GM12878 (cell line): ENCODE measurements at regions not wholly inside any gene's neighbourhood (a gene's known extent, or its start where the extent isn't known, plus 50 kb on each side); places are given as distances from the start of the nearest gene placed in this dataset.

Experiments
- ATAC-seq: fragments of 200-7000 bp; cut with Tn5 transposase; 3 replicates; pipeline ENCODE4 v1.9.1; 2020; ENCODE audit warnings: mild to moderate bottlenecking, moderate library complexity
- BruUV-seq: library from RNA; stranded (reverse); fragments of 400-500 nt; replicated peaks from 2 replicates; lab custom pipeline; 2021; lab: Mats Ljungman, UMichigan
- CTCF ChIA-PET: fragments of 300-600 bp; sonication (Branson Sonifier 250); formaldehyde crosslinking; extraction: SDS; loops from one replicate; lab custom pipeline; 2021; ENCODE audit warnings: inconsistent platforms; lab: Yijun Ruan, JAX
- POLR2A ChIA-PET: fragments of 350-600 bp; formaldehyde crosslinking; extraction: SDS; loops from one replicate; lab custom pipeline; 2021; ENCODE audit warnings: inconsistent platforms; lab: Charles Lee
- RAD21 ChIA-PET: fragments of 300-600 bp; sonication (Branson Sonifier 250); formaldehyde crosslinking; loops from one replicate; lab custom pipeline; 2023; ENCODE audit warnings: antibody characterized with exemption; ENCODE audit not compliant: unreplicated experiment; lab: Charles Lee
- SMC1A ChIA-PET: fragments of 300-600 bp; sonication (Branson Sonifier 250); formaldehyde crosslinking; loops from one replicate; lab custom pipeline; 2023; ENCODE audit not compliant: unreplicated experiment, uncharacterized antibody; lab: Charles Lee
- DNase-seq: peaks from one replicate; pipeline ENCODE4 v3.0.0-alpha.2; 2011; ENCODE audit warnings: low read depth, low spot score
- FAIRE-seq: peaks from 3 replicates; lab custom pipeline; 2011; peaks lifted over from hg19 to GRCh38; lab: Jason Lieb, UNC
- H2AFZ ChIP-seq: 2 replicates; pipeline ENCODE4 v1.6.0; 2011; ENCODE audit warnings: low read depth, low read length, control low read depth; ENCODE audit not compliant: control insufficient read depth
- H3K27ac ChIP-seq: 2 replicates; pipeline ENCODE4 v1.5.1; 2011; ENCODE audit warnings: control low read depth; ENCODE audit not compliant: control insufficient read depth, insufficient read depth
- H3K27me3 ChIP-seq, 2 experiments: replicated peaks in 1 of 2; 2 replicates each; pipeline versions ENCODE4 v1.6.0 to v1.6.1; 2011; ENCODE audit warnings: low read length in 1 of 2; ENCODE audit not compliant: control insufficient read depth in 2 of 2, insufficient read depth in 2 of 2
- H3K36me3 ChIP-seq, 2 experiments: 2 replicates each; pipeline ENCODE4 v1.5.1; 2011; ENCODE audit warnings: low read length in 1 of 2; ENCODE audit not compliant: control insufficient read depth in 2 of 2, insufficient read depth in 2 of 2
- H3K4me1 ChIP-seq: 2 replicates; pipeline ENCODE4 v1.6.1; 2011; ENCODE audit warnings: mild to moderate bottlenecking, low read length, moderate library complexity, mixed read lengths; ENCODE audit not compliant: control insufficient read depth, insufficient read depth
- H3K4me2 ChIP-seq: 2 replicates; pipeline ENCODE4 v1.6.0; 2011; ENCODE audit warnings: control low read depth; ENCODE audit not compliant: control insufficient read depth, insufficient read depth
- H3K4me3 ChIP-seq: fragments of 200-600 bp; sonication (generic); 2 replicates; pipeline ENCODE4 v1.5.1; 2016
- H3K79me2 ChIP-seq: 2 replicates; pipeline ENCODE4 v1.6.0; 2011; ENCODE audit warnings: low read length; ENCODE audit not compliant: control insufficient read depth, insufficient read depth
- H3K9ac ChIP-seq: 2 replicates; pipeline ENCODE4 v1.8.0; 2011; ENCODE audit warnings: low read length, control low read depth, mixed read lengths; ENCODE audit not compliant: control insufficient read depth, insufficient read depth
- H3K9me3 ChIP-seq: replicated peaks from 3 replicates; pipeline ENCODE4 v1.5.1; 2011; ENCODE audit warnings: mild to moderate bottlenecking, low read length; ENCODE audit not compliant: control insufficient read depth, insufficient read depth
- H4K20me1 ChIP-seq: 2 replicates; pipeline ENCODE4 v1.6.0; 2011; ENCODE audit not compliant: control insufficient read depth, insufficient read depth
- CHD4 ChIP-seq: fragments of 200-600 bp; sonication (generic); IDR thresholded peaks from 2 replicates; pipeline ENCODE4 v1.6.1; 2016; ENCODE audit warnings: mild to moderate bottlenecking
- EP300 ChIP-seq, 2 experiments: fragments of 150-350 bp in 1 of 2; IDR thresholded peaks; 2 replicates each; pipeline ENCODE4 v1.6.1; 2011 to 2012; ENCODE audit warnings: low read depth in 2 of 2, low read length in 2 of 2, borderline replicate concordance in 1 of 2, improper control_type of control experiment in 1 of 2, inconsistent platforms in 1 of 2; ENCODE audit not compliant: control insufficient read depth in 1 of 2
- ESRRA ChIP-seq: IDR thresholded peaks from 2 replicates; pipeline ENCODE4 v1.6.1; 2012; ENCODE audit warnings: mild to moderate bottlenecking, low read length, improper control_type of control experiment
- FOXK2 ChIP-seq: fragments of 450-650 bp; IDR thresholded peaks from 2 replicates; pipeline ENCODE4 v1.6.1; 2017; ENCODE audit warnings: mild to moderate bottlenecking, moderate library complexity
- HCFC1 ChIP-seq: fragments of 150-350 bp; IDR thresholded peaks from 2 replicates; pipeline ENCODE4 v1.6.1; 2014; ENCODE audit warnings: low read length
- IRF3 ChIP-seq: fragments of 450-650 bp; IDR thresholded peaks from 2 replicates; pipeline ENCODE4 v1.6.1; 2014; ENCODE audit warnings: mild to moderate bottlenecking
- KAT2A ChIP-seq: conservative IDR thresholded peaks from 2 replicates; pipeline ENCODE4 v1.6.1; 2011; ENCODE audit warnings: low read depth, low read length; ENCODE audit not compliant: control insufficient read depth
- MTA2 ChIP-seq: fragments of 450-650 bp; IDR thresholded peaks from 2 replicates; pipeline ENCODE4 v1.6.1; 2016; ENCODE audit warnings: low read depth, mild to moderate bottlenecking, moderate library complexity
- POLR2AphosphoS2 ChIP-seq: IDR thresholded peaks from 2 replicates; pipeline ENCODE4 v1.6.1; 2011; ENCODE audit warnings: low read depth, mild to moderate bottlenecking, low read length, improper control_type of control experiment, moderate library complexity
- ZBTB11 ChIP-seq: fragments of 450-650 bp; formaldehyde crosslinking; IDR thresholded peaks from 2 replicates; pipeline ENCODE4 v1.5.0; 2022; ENCODE audit warnings: mild to moderate bottlenecking, missing genetic modification characterization
- ZNF207 ChIP-seq: fragments of 450-650 bp; IDR thresholded peaks from 2 replicates; pipeline ENCODE4 v1.6.1; 2014; ENCODE audit warnings: antibody characterized with exemption, mild to moderate bottlenecking, borderline replicate concordance
- ZNF384 ChIP-seq: IDR thresholded peaks from 2 replicates; pipeline ENCODE4 v1.6.1; 2012; ENCODE audit warnings: low read depth, mild to moderate bottlenecking, low read length, improper control_type of control experiment, borderline replicate concordance
- ZNF592 ChIP-seq: fragments of 450-650 bp; IDR thresholded peaks from 2 replicates; pipeline ENCODE4 v1.6.1; 2017; ENCODE audit warnings: mild to moderate bottlenecking, moderate library complexity
- WGBS: methylation state at CpG from one replicate; pipeline ENCODE4 v1.1.6; 2016; ENCODE audit warnings: low lambda C conversion rate; ENCODE audit not compliant: insufficient replicate concordance, insufficient coverage; ENCODE audit errors: missing lambda C conversion rate; 5-methylcytosine and 5-hydroxymethylcytosine counted together
- in situ Hi-C: fragments of 300-500 bp; cut with MboI; formaldehyde crosslinking; loops from 9 replicates; pipeline ENCODE4 v1.14.3; 2018; ENCODE audit warnings: mixed read lengths
- intact Hi-C: fragments of 100-400 bp; cut with micrococcal nuclease; formaldehyde crosslinking; loops from one replicate; pipeline ENCODE4 v1.14.2; 2022; ENCODE audit not compliant: unreplicated experiment

- WGBS, result 31% methylated on average over 6 of the region's 6 CpGs
- ChIA-PET POLR2A (no interaction called here), SMC1A (no interaction called here), CTCF (no interaction called here), RAD21 (no interaction called here)
- ATAC-seq (no peak), FAIRE-seq (no peak), DNase-seq (no peak)
- H4K20me1 ChIP-seq, result no peaks in the 10 kb centered on the region
- no peaks in the 10 kb centered on the region for H3K36me3 ChIP-seq
- in situ Hi-C loops, result no loop called here
- H3K9ac ChIP-seq, result no peak overlapping the region
- H3K79me2 ChIP-seq, result no peaks in the 10 kb centered on the region
- no peaks in the 10 kb centered on the region; the same call in 2 of the 3 replicates for H3K9me3 ChIP-seq
- no peak overlapping the region for H3K4me3 ChIP-seq
- no peak overlapping the region for H2AFZ ChIP-seq
- intact Hi-C loops, result no loop called here
- H3K4me1 ChIP-seq, result no peaks in the 10 kb centered on the region
- no peaks in the 10 kb centered on the region for H3K27me3 ChIP-seq
- no TSS peak for BruUV-seq
- no peak overlapping the region for H3K4me2 ChIP-seq
- H3K27ac ChIP-seq, result no peak overlapping the region
- no peak for TF ChIP-seq ZNF592
- TF ChIP-seq IRF3, result no peak
- TF ChIP-seq FOXK2, result no peak
- no peak for TF ChIP-seq ESRRA
- TF ChIP-seq HCFC1, result no peak
- TF ChIP-seq CHD4, result no peak
- TF ChIP-seq ZBTB11, result no peak
- TF ChIP-seq EP300 (IDR thresholded peaks at IDR 0.05; ENCODE audit: borderline replicate concordance in 1 of 2, control insufficient read depth in 1 of 2, low read depth in 2 of 2, low read length in 2 of 2), result no peak
- no peak for TF ChIP-seq ZNF384
- no peak for TF ChIP-seq KAT2A
- no peak for TF ChIP-seq MTA2
- no peak for TF ChIP-seq POLR2AphosphoS2
- TF ChIP-seq ZNF207, result no peak
Measured at GRCh38 chr10:130439766-130440165, 303.6 kb downstream of the GLRX3 start.
